Brain microvascular endothelial cell (primary cell): ENCODE measurements at regions not wholly inside any gene's neighbourhood (a gene's known extent, or its start where the extent isn't known, plus 50 kb on each side); places are given as distances from the start of the nearest gene placed in this dataset.

Source experiments
- DNase-seq: peaks from one replicate; pipeline ENCODE4 v3.0.0-alpha.2; 2020
- H3K27ac ChIP-seq: fragments of 250-450 bp; sonication (Bioruptor Pico); 2 replicates; pipeline ENCODE4 v1.5.1; 2020; ENCODE audit warnings: mild to moderate bottlenecking, moderate library complexity
- H3K27me3 ChIP-seq: fragments of 250-450 bp; sonication (Bioruptor Pico); replicated peaks from 2 replicates; pipeline ENCODE4 v1.5.1; 2020; ENCODE audit warnings: mild to moderate bottlenecking
- H3K36me3 ChIP-seq: fragments of 250-450 bp; sonication (Bioruptor Pico); replicated peaks from 2 replicates; pipeline ENCODE4 v1.5.1; 2020; ENCODE audit warnings: mild to moderate bottlenecking
- H3K4me3 ChIP-seq: 2 replicates; pipeline ENCODE4 v1.5.1; 2011; ENCODE audit warnings: low read depth, mild to moderate bottlenecking, control low read depth, low read length, moderate library complexity
- in situ Hi-C: cut with HindIII; loops from 2 replicates; pipeline ENCODE4 v1.10.0; 2017; ENCODE audit warnings: low sequenced_read_pairs, low pct_ligation_motif_present
- TF ChIP-seq, protein P1 (sequence below): IDR thresholded peaks from 2 replicates; pipeline ENCODE4 v1.5.1; 2011; ENCODE audit warnings: low read depth, mild to moderate bottlenecking, moderate library complexity, low read length, control low read depth, inconsistent platforms; ENCODE audit errors: missing control alignments

DNA sequence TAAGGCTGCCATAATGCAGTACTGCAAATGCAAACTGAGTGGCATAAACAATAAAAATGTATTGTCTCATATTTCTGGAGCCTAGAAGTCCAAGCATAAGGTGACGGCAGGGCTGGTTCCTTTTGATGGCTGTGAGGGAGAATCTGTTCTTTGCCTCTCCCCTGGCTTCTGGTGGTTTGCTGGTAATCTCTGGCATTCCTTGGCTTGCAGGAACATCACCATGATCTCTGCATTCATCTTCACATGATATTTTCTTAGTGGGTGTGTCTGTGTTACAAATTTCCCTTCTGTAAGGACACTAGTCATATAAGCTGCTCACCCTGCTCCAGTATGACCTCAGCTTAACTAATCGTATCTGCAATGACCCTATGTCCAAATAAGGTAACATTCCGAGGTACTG lies 1104.2 kb upstream of the CITED2 start:
- H3K27ac ChIP-seq: no peak overlapping the region
- TF ChIP-seq, protein P1, sequence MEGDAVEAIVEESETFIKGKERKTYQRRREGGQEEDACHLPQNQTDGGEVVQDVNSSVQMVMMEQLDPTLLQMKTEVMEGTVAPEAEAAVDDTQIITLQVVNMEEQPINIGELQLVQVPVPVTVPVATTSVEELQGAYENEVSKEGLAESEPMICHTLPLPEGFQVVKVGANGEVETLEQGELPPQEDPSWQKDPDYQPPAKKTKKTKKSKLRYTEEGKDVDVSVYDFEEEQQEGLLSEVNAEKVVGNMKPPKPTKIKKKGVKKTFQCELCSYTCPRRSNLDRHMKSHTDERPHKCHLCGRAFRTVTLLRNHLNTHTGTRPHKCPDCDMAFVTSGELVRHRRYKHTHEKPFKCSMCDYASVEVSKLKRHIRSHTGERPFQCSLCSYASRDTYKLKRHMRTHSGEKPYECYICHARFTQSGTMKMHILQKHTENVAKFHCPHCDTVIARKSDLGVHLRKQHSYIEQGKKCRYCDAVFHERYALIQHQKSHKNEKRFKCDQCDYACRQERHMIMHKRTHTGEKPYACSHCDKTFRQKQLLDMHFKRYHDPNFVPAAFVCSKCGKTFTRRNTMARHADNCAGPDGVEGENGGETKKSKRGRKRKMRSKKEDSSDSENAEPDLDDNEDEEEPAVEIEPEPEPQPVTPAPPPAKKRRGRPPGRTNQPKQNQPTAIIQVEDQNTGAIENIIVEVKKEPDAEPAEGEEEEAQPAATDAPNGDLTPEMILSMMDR: no peak

DNA sequence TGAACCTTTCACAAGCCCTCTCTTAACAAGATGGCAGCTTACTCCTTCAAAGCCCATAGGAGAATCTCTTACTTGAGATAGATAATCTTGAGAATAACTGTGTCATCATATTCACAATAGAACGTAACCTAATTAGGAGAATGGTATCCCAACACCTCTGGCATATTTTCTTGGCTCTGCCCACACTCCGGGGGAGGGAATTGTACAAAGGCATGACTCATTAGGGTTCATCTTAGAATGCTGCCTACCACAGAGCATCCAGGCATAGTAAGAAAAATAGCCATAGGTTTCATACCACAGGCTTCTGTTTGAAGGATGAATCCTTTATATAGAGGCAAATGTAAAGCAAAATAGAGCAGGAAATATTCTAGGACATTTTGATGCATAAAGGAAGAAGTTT lies 1100.6 kb upstream of the CITED2 start:
- Histone ChIP-seq H3K36me3 (no peaks in the 10 kb centered on the region), H3K27ac (no peak overlapping the region), H3K4me3 (no peak overlapping the region), H3K27me3 (no peaks in the 10 kb centered on the region)
- no peak for DNase-seq
- TF ChIP-seq, protein P1: no peak
- in situ Hi-C loops: no loop called here

More for the DNA sequence above, 1104.2 kb upstream of the CITED2 start:
- no peak for DNase-seq
- no peaks in the 10 kb centered on the region for H3K27me3 ChIP-seq
- in situ Hi-C loops: no loop called here
- H3K36me3 ChIP-seq: no peaks in the 10 kb centered on the region
- H3K4me3 ChIP-seq: no peak overlapping the region

DNA sequence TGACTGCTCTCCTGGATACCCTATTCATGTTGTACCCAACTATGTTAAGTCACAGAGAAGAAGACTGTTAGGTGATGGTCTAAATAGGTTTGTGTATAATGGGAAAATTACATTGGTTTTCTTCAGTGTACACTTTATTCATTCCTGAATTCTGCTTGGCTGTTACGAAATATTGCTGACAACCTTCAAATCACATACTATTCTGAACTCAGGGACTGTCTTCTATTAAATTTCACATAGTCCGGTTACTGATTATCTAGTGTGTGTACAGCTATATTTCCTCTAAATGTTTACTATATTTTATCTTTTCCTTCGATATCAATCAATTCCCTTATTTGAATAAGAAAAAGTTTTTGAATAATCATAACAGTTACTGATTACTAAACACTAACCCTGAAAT lies 1090.3 kb upstream of the CITED2 start:
- H3K4me3 ChIP-seq: no peak overlapping the region
- DNase-seq: no peak
- TF ChIP-seq, protein P1: no peak
- H3K27ac ChIP-seq: no peak overlapping the region
- H3K27me3 ChIP-seq: no peaks in the 10 kb centered on the region
- in situ Hi-C loops: no loop called here
- no peaks in the 10 kb centered on the region for H3K36me3 ChIP-seq

DNA sequence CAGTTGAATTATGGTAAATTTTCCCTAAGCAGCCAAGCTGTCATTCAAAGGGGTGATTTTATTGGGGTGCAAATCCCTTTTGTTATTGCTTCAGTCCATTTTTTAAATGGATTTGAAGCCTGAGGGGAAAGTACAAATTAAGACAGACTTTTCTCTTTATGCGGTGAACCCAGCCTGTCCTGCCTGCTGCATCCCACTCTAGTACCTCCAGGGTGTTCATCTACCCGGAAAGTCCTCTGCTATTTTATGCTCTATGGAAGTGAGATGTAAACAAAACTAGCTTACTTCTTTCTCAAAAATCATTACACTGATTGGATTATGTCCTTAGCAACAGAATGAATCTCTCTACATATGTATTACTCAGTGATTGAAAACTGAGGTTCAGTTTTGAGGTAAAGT lies 1088.9 kb upstream of the CITED2 start:
- DNase-seq: no peak
- Histone ChIP-seq H3K27ac (peak overlapping the region; percentile 93), H3K4me3 (no peak overlapping the region), H3K36me3 (no peaks in the 10 kb centered on the region), H3K27me3 (no peaks in the 10 kb centered on the region)
- TF ChIP-seq, protein P1: no peak
- in situ Hi-C loops: no loop called here

DNA sequence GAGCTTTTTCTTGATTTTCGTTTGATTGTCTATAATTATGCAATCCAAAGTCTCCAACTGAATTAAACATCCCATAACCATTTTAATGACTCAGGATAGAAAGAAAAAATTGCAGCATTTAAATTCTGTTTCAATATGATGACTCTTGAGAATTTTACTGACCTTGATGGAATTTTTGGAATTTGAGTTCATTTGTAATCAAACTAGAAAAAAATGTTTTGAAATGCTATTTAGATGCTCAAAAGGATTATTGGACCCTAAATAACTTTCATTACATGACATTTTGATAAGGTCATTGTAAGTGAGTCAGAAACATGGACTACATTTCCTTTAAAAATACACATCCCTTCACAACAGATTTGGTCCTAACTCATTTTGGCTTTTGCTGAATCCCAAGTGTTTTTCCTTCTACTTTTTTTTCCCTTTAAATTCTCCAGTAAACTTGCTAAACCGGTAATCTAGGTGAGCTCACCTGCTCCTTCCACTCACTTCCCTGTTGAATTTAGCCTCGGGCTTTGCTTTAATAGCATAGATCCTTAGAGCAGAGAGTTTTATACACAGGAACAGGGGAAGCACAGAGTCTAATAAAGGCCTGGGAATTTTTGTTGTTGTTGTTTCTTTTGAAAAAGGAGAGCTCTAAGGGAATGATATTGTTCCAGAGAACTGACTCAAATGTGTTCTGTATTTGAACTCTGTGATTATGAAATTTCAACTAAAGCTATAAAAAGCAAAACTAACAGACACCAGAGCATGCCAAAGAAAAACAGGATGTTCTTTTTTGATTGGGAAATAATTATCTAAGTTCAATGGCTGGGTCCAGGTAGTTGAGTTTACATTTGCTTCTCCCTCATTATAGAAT lies 1088.2 kb upstream of the CITED2 start:
- Histone ChIP-seq H3K4me3 (no peak overlapping the region), H3K27ac (peak overlapping the region; percentile 93), H3K36me3 (no peaks in the 10 kb centered on the region), H3K27me3 (no peaks in the 10 kb centered on the region)
- no peak for DNase-seq
- TF ChIP-seq, protein P1: no peak
- in situ Hi-C loops: no loop called here

DNA sequence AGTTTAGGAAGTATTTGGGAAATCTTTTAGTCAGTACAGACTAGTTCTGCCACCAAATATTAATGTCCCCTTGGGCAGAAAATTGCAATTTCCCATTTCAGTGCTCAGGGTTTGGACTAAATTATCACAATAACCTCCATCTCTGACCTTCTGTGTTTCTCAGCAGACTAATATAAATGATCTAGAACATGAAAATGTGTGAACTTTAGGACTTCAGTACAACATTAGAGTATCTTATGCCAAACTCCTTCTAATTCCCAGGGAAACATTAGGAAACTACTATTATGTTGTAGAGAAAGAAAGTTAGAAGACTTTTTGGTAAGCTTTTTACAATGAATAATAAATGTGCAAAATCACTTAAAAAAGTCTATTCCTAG lies 1087.6 kb upstream of the CITED2 start:
- no peak overlapping the region for H3K4me3 ChIP-seq

More for the DNA sequence above, 1087.6 kb upstream of the CITED2 start:
- TF ChIP-seq, protein P1: no peak
- Histone ChIP-seq H3K27ac (peak overlapping the region; percentile 93), H3K36me3 (no peaks in the 10 kb centered on the region), H3K27me3 (no peaks in the 10 kb centered on the region)
- in situ Hi-C loops: no loop called here
- no peak for DNase-seq
